ENCODE measurements at regions not wholly inside any gene's neighbourhood (a gene's known extent, or its start where the extent isn't known, plus 50 kb on each side); places are given as distances from the start of the nearest gene placed in this dataset.

DNA sequence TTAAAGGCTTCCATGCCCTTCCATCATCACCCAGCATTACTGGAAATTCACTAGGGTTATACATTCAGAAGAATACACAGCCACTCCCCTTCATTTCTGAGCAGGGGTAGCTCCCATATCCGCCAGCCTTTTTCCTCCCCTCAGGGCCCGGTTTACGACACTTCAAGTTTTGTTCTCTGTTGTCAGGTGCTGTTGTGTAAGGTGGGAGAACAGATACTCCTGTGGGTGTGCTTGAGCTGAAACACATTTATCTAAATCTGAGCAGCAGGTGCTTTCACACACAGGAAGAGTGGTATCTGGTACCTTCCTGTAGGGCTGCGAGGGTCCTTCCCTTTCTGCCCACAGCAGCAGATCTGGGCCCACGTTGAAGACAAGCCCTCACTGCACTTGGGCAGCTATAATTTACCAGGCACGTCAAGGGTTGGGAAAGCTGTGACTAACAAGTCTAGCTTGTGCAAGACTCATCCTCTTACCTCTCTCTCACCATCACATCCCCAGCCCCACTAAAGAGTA is 215.8 kb upstream of the RREB1 start:
- DNase-seq (ENCODE audit: low read depth) = no peak

DNA sequence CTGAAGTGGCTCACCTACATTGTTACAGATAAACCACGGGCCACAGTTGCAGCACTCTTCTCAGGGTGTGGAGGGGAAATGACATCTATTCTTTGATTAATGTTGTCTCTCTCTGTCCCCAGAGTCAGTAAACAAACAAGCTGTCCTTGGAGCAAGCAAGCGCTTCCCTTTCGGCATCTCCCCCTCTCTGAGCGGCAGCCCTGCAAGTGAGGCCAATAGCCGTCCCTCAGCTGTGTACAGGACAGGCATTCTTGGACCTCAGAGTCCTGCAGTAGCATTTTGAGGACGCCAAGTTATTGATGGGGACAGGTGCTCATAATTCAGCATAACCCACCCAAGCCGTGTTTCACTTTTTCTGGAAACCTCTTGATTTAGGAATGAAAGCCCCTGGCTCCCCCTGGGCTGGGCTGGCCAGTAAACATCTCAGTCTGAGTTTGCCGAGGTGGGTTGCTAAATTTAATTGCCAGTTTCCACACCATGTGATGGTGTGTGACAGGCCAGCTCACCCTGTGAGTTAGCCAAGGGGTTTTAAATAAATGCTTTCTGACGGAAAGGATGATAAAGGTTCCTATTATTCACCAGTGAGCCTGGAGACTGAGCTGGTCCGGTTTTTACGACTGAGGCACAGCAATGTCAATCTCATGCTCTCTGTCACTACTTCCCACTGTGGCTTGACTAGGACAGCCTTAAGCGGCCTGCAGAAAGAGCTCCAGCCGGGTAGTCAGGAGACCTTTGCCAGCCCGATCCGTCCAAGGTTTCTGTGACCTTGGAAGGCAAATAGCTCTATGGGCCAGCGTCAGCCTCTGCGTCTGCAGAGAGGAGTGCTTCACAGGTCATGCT is 214.8 kb upstream of the RREB1 start:
- DNase-seq (ENCODE audit: low read depth) = no peak

GRCh38 chr6:6893701-6894100 is 214.1 kb upstream of the RREB1 start:
- no peak for DNase-seq (ENCODE audit: low read depth)

- DNase-seq (ENCODE audit: low read depth) = no peak
Observed at GRCh38 chr6:6895929-6896328, 211.8 kb upstream of the RREB1 start.

- DNase-seq (ENCODE audit: low read depth) = no peak
Observed at GRCh38 chr6:6897140-6897539, 210.6 kb upstream of the RREB1 start.

GRCh38 chr6:6900569-6901204 is 207.1 kb upstream of the RREB1 start:
- no peak for DNase-seq (ENCODE audit: low read depth)

- no peak for DNase-seq (ENCODE audit: low read depth)
Observed at GRCh38 chr6:6901205-6901719, 206.5 kb upstream of the RREB1 start.

DNA sequence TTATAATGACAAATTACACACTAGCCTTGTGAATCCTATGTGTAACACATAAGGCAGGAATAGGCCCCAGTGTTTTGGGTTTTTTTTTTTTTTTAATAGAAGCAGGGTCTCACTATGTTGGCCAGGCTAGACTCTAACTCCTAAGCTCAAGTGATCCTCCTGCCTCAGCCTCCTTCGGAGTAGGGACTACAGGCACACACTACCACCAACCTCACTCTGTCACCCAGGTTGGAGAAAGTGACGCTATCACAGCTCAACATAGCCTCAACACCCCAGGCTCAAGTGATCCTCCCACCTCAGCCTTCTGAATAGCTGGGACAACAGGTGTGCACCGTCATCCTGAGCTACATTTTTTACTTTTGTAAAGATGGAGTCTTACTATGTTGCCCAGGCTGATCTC is 205.8 kb upstream of the RREB1 start:
- no peak for DNase-seq (ENCODE audit: low read depth)

DNA sequence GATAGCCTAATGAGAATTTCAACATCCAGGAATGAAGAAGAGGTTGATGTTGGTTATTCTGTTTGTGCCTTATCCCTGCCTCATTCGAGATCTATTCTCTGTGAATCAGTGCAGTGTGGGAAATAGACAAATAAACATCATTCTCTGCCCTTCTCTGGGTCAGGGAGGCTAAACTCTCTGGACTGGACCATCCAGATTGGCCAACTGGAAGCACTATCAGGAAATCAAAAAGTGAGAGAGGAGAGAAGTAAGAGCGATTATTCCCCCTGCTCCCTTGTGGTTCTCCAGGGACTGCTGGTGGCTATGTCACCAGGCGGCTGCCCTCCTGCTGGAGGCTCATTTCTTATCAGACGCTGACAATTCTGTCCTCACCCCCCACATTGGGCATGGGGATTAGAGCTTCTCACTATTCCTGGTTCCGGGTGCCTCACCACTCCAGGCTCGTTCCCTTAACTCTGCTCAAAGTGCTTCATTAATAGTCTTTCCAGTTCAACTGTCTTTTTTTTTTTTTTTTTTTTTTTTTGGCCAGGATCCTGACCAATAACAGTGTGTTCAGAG is 201.7 kb upstream of the RREB1 start:
- DNase-seq (ENCODE audit: low read depth) = no peak

- no peak for DNase-seq (ENCODE audit: low read depth)
Observed at GRCh38 chr6:6906570-6907213, 201.1 kb upstream of the RREB1 start.

DNA sequence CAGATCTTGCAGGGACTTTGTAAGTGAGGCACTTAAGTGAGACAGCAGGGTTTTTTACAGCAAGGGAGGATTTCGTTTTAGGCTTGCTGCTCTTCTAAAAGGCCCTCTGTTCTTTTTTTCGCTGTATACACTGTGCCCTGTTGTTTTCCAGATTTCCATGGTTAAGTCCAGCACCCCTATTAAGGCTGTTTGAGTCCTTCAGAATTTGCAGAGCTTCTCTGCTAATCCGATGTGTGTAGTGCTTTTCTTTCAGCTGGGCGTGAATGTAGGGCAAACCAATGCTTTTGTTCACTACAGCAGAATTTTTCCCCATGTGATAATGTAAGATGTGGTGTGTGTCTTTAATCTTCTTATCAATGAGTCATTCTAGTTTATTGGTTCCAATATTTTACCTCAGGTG is 200.5 kb upstream of the RREB1 start:
- no peak for DNase-seq (ENCODE audit: low read depth)

DNA sequence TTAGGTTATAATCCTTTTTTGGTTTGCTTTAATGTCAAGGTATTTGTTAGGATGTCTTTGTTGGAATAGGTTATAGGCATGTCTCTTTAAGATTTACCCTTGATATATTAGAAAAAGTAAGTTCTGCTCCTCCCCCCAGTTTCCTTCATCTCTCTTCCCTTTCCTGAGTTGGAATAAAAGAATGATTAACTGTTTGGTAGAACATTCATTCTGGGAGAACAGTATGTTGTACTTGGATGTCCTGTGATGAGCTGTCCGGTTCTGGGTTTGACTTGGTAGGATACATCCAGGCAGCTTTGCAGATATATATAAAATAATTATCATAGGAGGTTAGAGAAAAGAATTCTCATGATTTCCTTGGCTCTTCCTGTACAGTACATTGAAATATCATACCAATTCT is 199.6 kb upstream of the RREB1 start:
- DNase-seq (ENCODE audit: low read depth) = no peak

DNA sequence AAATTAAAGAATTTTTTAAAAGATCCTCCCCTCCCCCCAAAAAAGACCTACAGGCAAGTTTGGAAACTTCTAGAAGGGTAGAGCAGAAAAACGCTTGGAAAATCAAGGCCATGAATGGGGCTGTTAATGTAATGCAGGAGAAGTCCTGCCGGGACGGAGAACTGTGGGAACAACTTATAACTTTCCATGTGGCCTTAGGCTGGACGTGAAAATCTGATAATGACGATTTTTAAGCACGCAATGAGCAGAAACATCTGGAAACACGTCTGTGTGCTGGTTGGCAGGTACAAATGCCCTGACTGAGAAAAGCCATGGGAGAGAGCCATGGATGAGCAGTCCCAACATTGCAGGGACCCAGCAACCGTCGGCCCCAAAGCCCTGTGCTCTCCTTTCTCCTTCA is 198.7 kb upstream of the RREB1 start:
- DNase-seq (ENCODE audit: low read depth) = no peak

DNA sequence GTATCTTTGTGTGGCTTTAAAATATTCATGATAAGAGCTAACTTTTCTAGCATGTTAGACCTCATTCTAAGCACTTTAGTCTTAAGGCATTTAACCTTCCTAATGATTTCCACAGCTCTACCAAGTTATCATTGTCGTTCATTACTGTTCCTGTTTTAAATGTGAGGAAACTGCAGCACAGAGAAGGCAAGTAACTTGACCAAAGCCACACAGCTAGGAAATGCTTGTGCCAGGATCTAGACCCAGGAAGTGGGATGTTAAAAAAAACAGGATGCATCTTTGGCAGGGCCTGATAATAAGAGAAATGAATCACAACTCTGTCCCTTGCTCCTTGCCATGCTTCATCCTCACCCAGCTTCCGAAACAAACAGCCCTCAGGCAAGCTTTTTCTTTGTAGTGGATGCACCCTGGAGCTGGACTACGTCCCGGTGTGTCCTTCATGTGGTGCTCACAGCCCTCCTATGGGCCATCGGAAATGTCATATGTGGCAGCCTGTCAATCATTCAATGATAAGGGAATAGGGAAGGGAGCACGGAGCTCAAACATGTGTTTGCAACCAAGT is 196.9 kb upstream of the RREB1 start:
- DNase-seq (ENCODE audit: low read depth) = no peak

DNA sequence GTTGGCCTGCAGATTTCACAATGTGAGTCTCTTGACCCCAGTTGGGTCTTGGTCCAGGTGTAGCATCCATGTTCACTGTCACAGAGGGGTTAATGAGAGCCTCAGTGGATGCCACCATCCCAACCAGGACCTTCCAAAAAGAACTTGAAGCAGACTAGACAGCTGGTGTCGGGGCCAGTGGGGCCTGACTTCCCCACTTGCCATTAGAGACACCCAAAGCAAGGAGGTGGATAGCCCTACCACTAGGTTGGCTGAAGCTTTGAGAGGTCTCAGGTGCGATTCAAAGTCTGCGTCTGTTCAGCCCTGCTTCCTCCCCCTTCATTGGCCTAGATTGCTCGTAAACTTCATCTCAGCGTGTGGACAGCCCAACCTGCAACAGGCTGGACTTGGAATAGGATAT is 196.4 kb upstream of the RREB1 start:
- DNase-seq (ENCODE audit: low read depth) = no peak

GRCh38 chr6:6912817-6913744 is 194.7 kb upstream of the RREB1 start:
- DNase-seq (ENCODE audit: low read depth) = no peak

- DNase-seq (ENCODE audit: low read depth) = no peak
Observed at GRCh38 chr6:6915219-6915618, 192.5 kb upstream of the RREB1 start.

DNA sequence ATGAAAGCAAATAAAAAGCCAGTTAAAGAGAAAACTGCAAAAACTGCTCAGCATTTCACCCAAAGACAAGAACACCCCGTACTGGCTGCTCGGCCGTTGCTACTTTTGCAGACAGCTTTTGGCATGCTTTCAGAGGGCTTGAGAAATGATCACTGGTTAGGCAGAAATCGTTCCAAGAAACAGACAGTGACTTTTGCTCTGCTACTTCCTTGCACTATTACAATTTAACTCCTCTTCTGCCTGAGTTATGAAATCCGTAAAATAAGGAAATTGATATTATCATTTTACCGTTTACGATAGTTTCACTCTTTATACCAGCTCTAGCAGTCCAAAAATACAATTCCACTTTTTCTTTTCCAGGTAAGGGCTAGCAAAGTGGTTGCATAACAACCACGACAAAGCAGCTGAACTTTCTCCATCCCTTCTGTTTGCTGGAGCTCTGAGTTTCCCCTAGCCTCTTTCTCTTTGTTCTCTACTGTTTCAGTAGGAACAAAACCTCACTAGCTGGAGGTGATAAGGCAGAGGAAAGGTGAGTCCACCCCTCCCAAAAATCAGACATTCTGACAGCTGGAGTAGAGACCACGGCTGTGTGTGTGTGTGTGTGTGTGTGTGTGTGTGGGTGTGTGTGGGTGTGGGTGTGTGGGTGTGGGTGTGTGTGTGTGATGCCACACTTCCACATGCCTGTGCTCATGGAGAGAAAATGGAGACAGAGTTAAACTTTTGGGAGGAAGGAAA is 191.8 kb upstream of the RREB1 start:
- no peak for DNase-seq (ENCODE audit: low read depth)

- DNase-seq (ENCODE audit: low read depth) = no peak
Observed at GRCh38 chr6:6916598-6916997, 191.2 kb upstream of the RREB1 start.

DNA sequence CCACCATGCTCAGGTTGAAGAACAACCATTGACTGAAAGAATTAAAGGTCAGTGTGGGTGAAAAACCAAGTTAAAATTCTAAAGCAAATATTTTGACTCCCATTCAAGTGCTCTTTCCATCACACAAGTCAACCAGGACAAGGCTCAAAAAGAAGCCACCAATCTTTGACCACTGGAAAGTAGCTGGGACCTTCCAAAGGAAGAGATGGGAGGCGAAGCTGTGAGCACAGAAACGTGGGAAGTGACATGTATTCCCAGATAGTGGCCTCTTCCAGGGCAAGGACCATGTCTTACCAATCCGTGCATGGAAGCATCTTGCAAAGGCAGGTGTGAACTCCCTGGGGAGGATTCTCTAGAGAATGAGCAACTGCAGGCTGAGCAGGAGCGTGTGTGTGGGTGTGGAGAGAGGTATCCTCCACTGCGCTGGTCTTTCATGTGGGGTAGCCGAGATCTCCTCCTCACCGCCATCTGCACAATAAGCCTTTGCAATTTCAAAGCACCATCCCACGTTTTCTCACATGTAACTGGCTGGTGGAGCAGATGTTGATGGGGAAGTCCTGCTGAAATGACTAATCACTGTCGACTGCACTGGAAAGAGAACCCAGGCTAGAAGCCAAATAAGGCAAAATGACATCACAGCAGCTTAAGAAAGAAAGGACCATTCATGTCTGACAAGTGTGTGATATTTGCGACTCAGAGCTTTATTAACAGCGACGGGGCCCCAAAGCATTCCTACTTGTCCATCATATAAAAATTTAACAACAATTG is 189.4 kb upstream of the RREB1 start:
- peak; percentile 65 for DNase-seq (ENCODE audit: low read depth)

Data from stimulated activated CD8-positive, alpha-beta memory T cell treated with anti-CD3 and anti-CD28 coated beads, Interleukin-4, amount 100 ng/mL, for 24 hours (primary cell).